WI38 (cell line): ENCODE measurements at regions not wholly inside any gene's neighbourhood (a gene's known extent, or its start where the extent isn't known, plus 50 kb on each side); places are given as distances from the start of the nearest gene placed in this dataset.

Source experiments
- H3K4me3 ChIP-seq: 2 replicates; pipeline ENCODE4 v1.5.1; 2011; ENCODE audit warnings: low read depth, mild to moderate bottlenecking, control low read depth, low read length
- CTCF ChIP-seq: IDR thresholded peaks from 2 replicates; pipeline ENCODE4 v1.5.1; 2012; ENCODE audit warnings: low read depth, mild to moderate bottlenecking, control low read depth, low read length

- TF ChIP-seq CTCF, result no peak
- H3K4me3 ChIP-seq, result no peak overlapping the region
Measured at GRCh38 chr22:48890693-48891554, 936.7 kb downstream of the BRD1 start.

GRCh38 chr22:48889887-48890692 lies 937.6 kb downstream of the BRD1 start:
- no peak overlapping the region for H3K4me3 ChIP-seq
- no peak for TF ChIP-seq CTCF

GRCh38 chr22:48889209-48889830 lies 938.4 kb downstream of the BRD1 start:
- no peak overlapping the region for H3K4me3 ChIP-seq
- TF ChIP-seq CTCF, result no peak

GRCh38 chr22:48888466-48889208 lies 939.0 kb downstream of the BRD1 start:
- H3K4me3 ChIP-seq, result no peak overlapping the region
- TF ChIP-seq CTCF, result no peak

GRCh38 chr22:48887394-48888332 lies 940.0 kb downstream of the BRD1 start:
- TF ChIP-seq CTCF, result no peak

More at GRCh38 chr22:48887394-48888332, 940.0 kb downstream of the BRD1 start:
- H3K4me3 ChIP-seq, result no peak overlapping the region
